ENCODE measurements at regions not wholly inside any gene's neighbourhood (a gene's known extent, or its start where the extent isn't known, plus 50 kb on each side); places are given as distances from the start of the nearest gene placed in this dataset.
"Not testable (repeated sequence)": the region's sequence is repeated elsewhere in the genome, so short reads cannot be mapped to it uniquely, and the experiment has no call there.

- no peaks in the 10 kb centered on the region for H3K9me2 ChIP-seq (replicated peaks; ENCODE audit: control insufficient read depth, low read length)
- TF ChIP-seq EZH2phosphoT487 (IDR thresholded peaks at IDR 0.05; ENCODE audit: borderline replicate concordance, low read length), result no peak
- no peak for TF ChIP-seq CTCF (IDR thresholded peaks at IDR 0.05; ENCODE audit: low read depth, low read length, poor library complexity, severe bottlenecking)
- no peak overlapping the region for H3K4me2 ChIP-seq (ENCODE audit: low read length)
- no peaks in the 10 kb centered on the region for H3K9me3 ChIP-seq (ENCODE audit: control insufficient read depth, insufficient read depth, low read length)
- H3K4me1 ChIP-seq (ENCODE audit: control insufficient read depth, low read length), result no peaks in the 10 kb centered on the region
- no peaks in the 10 kb centered on the region for H3K79me2 ChIP-seq (ENCODE audit: control insufficient read depth, low read length)
- H3F3A ChIP-seq (ENCODE audit: control insufficient read depth, insufficient read depth), result no peaks in the 10 kb centered on the region
- H3K36me3 ChIP-seq (ENCODE audit: control insufficient read depth, low read length), result no peaks in the 10 kb centered on the region
- H3K27me3 ChIP-seq (ENCODE audit: control insufficient read depth, low read length), result no peaks in the 10 kb centered on the region
- H3K4me3 ChIP-seq (ENCODE audit: low read length), result no peak overlapping the region
- no peak overlapping the region for H3K27ac ChIP-seq (ENCODE audit: low read depth, low read length)
- H4K20me1 ChIP-seq (ENCODE audit: control insufficient read depth, insufficient read depth, low read depth, low read length), result no peaks in the 10 kb centered on the region
Observed at GRCh38 chr2:88950010-88950409, 258.5 kb downstream of the RPIA start.

GRCh38 chr2:88955607-88956006, 264.1 kb downstream of the RPIA start:
- H3K27ac ChIP-seq (ENCODE audit: low read depth, low read length), result no peak overlapping the region
- no peaks in the 10 kb centered on the region for H3K36me3 ChIP-seq (ENCODE audit: control insufficient read depth, low read length)
- H3K4me2 ChIP-seq (ENCODE audit: low read length), result no peak overlapping the region
- no peaks in the 10 kb centered on the region for H3K9me3 ChIP-seq (ENCODE audit: control insufficient read depth, insufficient read depth, low read length)
- H3F3A ChIP-seq (ENCODE audit: control insufficient read depth, insufficient read depth), result no peaks in the 10 kb centered on the region
- no peaks in the 10 kb centered on the region for H4K20me1 ChIP-seq (ENCODE audit: control insufficient read depth, insufficient read depth, low read depth, low read length)
- no peaks in the 10 kb centered on the region for H3K9me2 ChIP-seq (replicated peaks; ENCODE audit: control insufficient read depth, low read length)
- no peak overlapping the region for H3K4me3 ChIP-seq (ENCODE audit: low read length)
- H3K79me2 ChIP-seq (ENCODE audit: control insufficient read depth, low read length), result no peaks in the 10 kb centered on the region
- no peaks in the 10 kb centered on the region for H3K27me3 ChIP-seq (ENCODE audit: control insufficient read depth, low read length)
- TF ChIP-seq EZH2phosphoT487 (IDR thresholded peaks at IDR 0.05; ENCODE audit: borderline replicate concordance, low read length) (no peak), CTCF (IDR thresholded peaks at IDR 0.05; ENCODE audit: low read depth, low read length, poor library complexity, severe bottlenecking) (no peak)
- H3K4me1 ChIP-seq (ENCODE audit: control insufficient read depth, low read length), result no peaks in the 10 kb centered on the region

GRCh38 chr2:88959480-88960204, 268.2 kb downstream of the RPIA start:
- H3K4me1 ChIP-seq (ENCODE audit: control insufficient read depth, low read length), result no peaks in the 10 kb centered on the region
- no peaks in the 10 kb centered on the region for H4K20me1 ChIP-seq (ENCODE audit: control insufficient read depth, insufficient read depth, low read depth, low read length)
- H3F3A ChIP-seq (ENCODE audit: control insufficient read depth, insufficient read depth), result no peaks in the 10 kb centered on the region
- H3K9me2 ChIP-seq (replicated peaks; ENCODE audit: control insufficient read depth, low read length), result no peaks in the 10 kb centered on the region
- H3K27me3 ChIP-seq (ENCODE audit: control insufficient read depth, low read length), result no peaks in the 10 kb centered on the region
- TF ChIP-seq CTCF (IDR thresholded peaks at IDR 0.05; ENCODE audit: low read depth, low read length, poor library complexity, severe bottlenecking), result no peak
- no peak for TF ChIP-seq EZH2phosphoT487 (IDR thresholded peaks at IDR 0.05; ENCODE audit: borderline replicate concordance, low read length)
- H3K4me2 ChIP-seq (ENCODE audit: low read length), result no peak overlapping the region
- H3K79me2 ChIP-seq (ENCODE audit: control insufficient read depth, low read length), result no peaks in the 10 kb centered on the region
- no peaks in the 10 kb centered on the region for H3K36me3 ChIP-seq (ENCODE audit: control insufficient read depth, low read length)
- H3K27ac ChIP-seq (ENCODE audit: low read depth, low read length), result no peak overlapping the region
- no peaks in the 10 kb centered on the region for H3K9me3 ChIP-seq (ENCODE audit: control insufficient read depth, insufficient read depth, low read length)
- H3K4me3 ChIP-seq (ENCODE audit: low read length), result no peak overlapping the region

- H3K9me3 ChIP-seq (ENCODE audit: control insufficient read depth, insufficient read depth, low read length); H4K20me1 ChIP-seq (ENCODE audit: control insufficient read depth, insufficient read depth, low read depth, low read length); H3K9me2 ChIP-seq (replicated peaks; ENCODE audit: control insufficient read depth, low read length); H3K4me2 ChIP-seq (ENCODE audit: low read length); H3K4me1 ChIP-seq (ENCODE audit: control insufficient read depth, low read length); H3K4me3 ChIP-seq (ENCODE audit: low read length); H3K27ac ChIP-seq (ENCODE audit: low read depth, low read length); H3K27me3 ChIP-seq (ENCODE audit: control insufficient read depth, low read length); H3F3A ChIP-seq (ENCODE audit: control insufficient read depth, insufficient read depth); H3K79me2 ChIP-seq (ENCODE audit: control insufficient read depth, low read length); H3K36me3 ChIP-seq (ENCODE audit: control insufficient read depth, low read length): not testable (repeated sequence)
Observed at GRCh38 chr2:88961323-88961722, 269.9 kb downstream of the RPIA start.

Data from DOHH2 (cell line).